ENCODE measurements at regions not wholly inside any gene's neighbourhood (a gene's known extent, or its start where the extent isn't known, plus 50 kb on each side); places are given as distances from the start of the nearest gene placed in this dataset.

GRCh38 chr2:235127931-235128330 is 176.1 kb downstream of the SH3BP4 start:
- H3K9me3 ChIP-seq (replicated peaks; ENCODE audit: control insufficient read depth, insufficient read depth, low read length): no peaks in the 10 kb centered on the region
- no peaks in the 10 kb centered on the region for H3K79me2 ChIP-seq (ENCODE audit: control insufficient read depth, insufficient read depth, low read length)
- H3K4me3 ChIP-seq (replicated peaks in 1 of 3; ENCODE audit: insufficient read depth in 1 of 3, low read depth in 1 of 3, low read length in 3 of 3): no peak overlapping the region
- peaks cover 5 to 7% of the 10 kb centered on the region in 2 experiments for H3K27me3 ChIP-seq (ENCODE audit: control insufficient read depth in 2 of 2, insufficient read depth in 2 of 2, low read length in 2 of 2)
- no peak overlapping the region for H2AFZ ChIP-seq (ENCODE audit: low read depth, low read length)
- H4K20me1 ChIP-seq (replicated peaks; ENCODE audit: control insufficient read depth, extremely low read depth, insufficient read depth, low read length): no peaks in the 10 kb centered on the region
- BruUV-seq (replicated peaks): no TSS peak
- H3K4me1 ChIP-seq (ENCODE audit: control insufficient read depth, extremely low read depth, insufficient read depth, low read length): no peaks in the 10 kb centered on the region
- ChIA-PET CTCF (interaction anchor here (0.7 to 4.1 kb wide), 8 partner anchors 8 to 652 kb away, joined by 3 to 21 read pairs (median 4); no protein-coding TSS in a partner anchor), POLR2A (interaction anchor here (0.8 kb wide), 1 partner anchor 993 kb away, joined by 6 read pairs; no protein-coding TSS in a partner anchor)
- no peak for DNase-seq (ENCODE audit: low read depth, low spot score)
- dilution Hi-C loops (cut with MboI; ENCODE audit: extremely low pct_ligation_motif_present, low sequenced_read_pairs) (no loop called here), intact Hi-C loops (cut with micrococcal nuclease) (no loop called here)
- no peaks in the 10 kb centered on the region for H3K36me3 ChIP-seq (ENCODE audit: control insufficient read depth in 2 of 2, extremely low read depth in 1 of 2, insufficient read depth in 2 of 2, low read length in 2 of 2)
- H3K27ac ChIP-seq (ENCODE audit: insufficient read depth, low read depth, low read length): no peak overlapping the region
- TF ChIP-seq MYC (IDR thresholded peaks at IDR 0.05; ENCODE audit: low read depth, low read length) (no peak), POLR2AphosphoS5 (IDR thresholded peaks at IDR 0.05; ENCODE audit: insufficient read depth, low read depth, low read length) (no peak), POLR2A (IDR thresholded peaks at IDR 0.05; ENCODE audit: low read depth, low read length) (no peak), CTCF (IDR thresholded peaks at IDR 0.05; ENCODE audit: extremely low read depth in 1 of 2, insufficient read depth in 1 of 2, low read depth in 1 of 2, low read length in 2 of 2) (no peak)
- H3K9ac ChIP-seq (replicated peaks; ENCODE audit: extremely low read depth, insufficient read depth, low read length): no peak overlapping the region
- H3K9me1 ChIP-seq (replicated peaks; ENCODE audit: control insufficient read depth, extremely low read depth, insufficient read depth, low read length): no peaks in the 10 kb centered on the region
- H3K4me2 ChIP-seq (ENCODE audit: insufficient read depth, low read length): no peak overlapping the region
- no peak for FAIRE-seq

GRCh38 chr2:235129850-235130249 is 178.0 kb downstream of the SH3BP4 start:
- no peak for TF ChIP-seq JUN (IDR thresholded peaks at IDR 0.05; ENCODE audit: borderline replicate concordance, insufficient read depth, insufficient read length, low read depth)
- H3K27ac ChIP-seq (ENCODE audit: insufficient read depth, low read depth, low read length): no peak overlapping the region
- H3K4me2 ChIP-seq (ENCODE audit: insufficient read depth, low read length): no peak overlapping the region
- FAIRE-seq (no peak), DNase-seq (ENCODE audit: low read depth, low spot score) (no peak)
- dilution Hi-C loops (cut with MboI; ENCODE audit: extremely low pct_ligation_motif_present, low sequenced_read_pairs): no loop called here
- no peak overlapping the region for H3K9ac ChIP-seq (replicated peaks; ENCODE audit: extremely low read depth, insufficient read depth, low read length)
- no peaks in the 10 kb centered on the region for H3K79me2 ChIP-seq (ENCODE audit: control insufficient read depth, insufficient read depth, low read length)
- H4K20me1 ChIP-seq (replicated peaks; ENCODE audit: control insufficient read depth, extremely low read depth, insufficient read depth, low read length): no peaks in the 10 kb centered on the region
- ChIA-PET CTCF (interaction anchor here (1.2 to 13.1 kb wide), 4 partner anchors 13 to 616 kb away, joined by 4 to 289 read pairs (median 18); no protein-coding TSS in a partner anchor), POLR2A (no interaction called here)
- BruUV-seq (replicated peaks): no TSS peak
- H3K27me3 ChIP-seq (ENCODE audit: control insufficient read depth in 2 of 2, insufficient read depth in 2 of 2, low read length in 2 of 2): peaks cover 4% of the 10 kb centered on the region in 2 experiments
- intact Hi-C loops (cut with micrococcal nuclease): loop anchor here (10.0 kb wide), 1 partner anchor 545 kb away; no protein-coding TSS in a partner anchor
- no peak overlapping the region for H3K4me3 ChIP-seq (replicated peaks in 1 of 3; ENCODE audit: insufficient read depth in 1 of 3, low read depth in 1 of 3, low read length in 3 of 3)
- H3K36me3 ChIP-seq (ENCODE audit: control insufficient read depth in 2 of 2, extremely low read depth in 1 of 2, insufficient read depth in 2 of 2, low read length in 2 of 2): no peaks in the 10 kb centered on the region
- H3K4me1 ChIP-seq (ENCODE audit: control insufficient read depth, extremely low read depth, insufficient read depth, low read length): peaks cover 2% of the 10 kb centered on the region
- H2AFZ ChIP-seq (ENCODE audit: low read depth, low read length): no peak overlapping the region
- no peaks in the 10 kb centered on the region for H3K9me3 ChIP-seq (replicated peaks; ENCODE audit: control insufficient read depth, insufficient read depth, low read length)
- no peaks in the 10 kb centered on the region for H3K9me1 ChIP-seq (replicated peaks; ENCODE audit: control insufficient read depth, extremely low read depth, insufficient read depth, low read length)
